GM21367 (cell line): ENCODE measurements at regions not wholly inside any gene's neighbourhood (a gene's known extent, or its start where the extent isn't known, plus 50 kb on each side); places are given as distances from the start of the nearest gene placed in this dataset.
"Not testable (repeated sequence)": the region's sequence is repeated elsewhere in the genome, so short reads cannot be mapped to it uniquely, and the experiment has no call there.

Experiments
- ATAC-seq: cut with Tn5 transposase; IDR thresholded peaks from one replicate; pipeline ENCODE4 v1.9.1; 2021; ENCODE audit not compliant: unreplicated experiment

DNA sequence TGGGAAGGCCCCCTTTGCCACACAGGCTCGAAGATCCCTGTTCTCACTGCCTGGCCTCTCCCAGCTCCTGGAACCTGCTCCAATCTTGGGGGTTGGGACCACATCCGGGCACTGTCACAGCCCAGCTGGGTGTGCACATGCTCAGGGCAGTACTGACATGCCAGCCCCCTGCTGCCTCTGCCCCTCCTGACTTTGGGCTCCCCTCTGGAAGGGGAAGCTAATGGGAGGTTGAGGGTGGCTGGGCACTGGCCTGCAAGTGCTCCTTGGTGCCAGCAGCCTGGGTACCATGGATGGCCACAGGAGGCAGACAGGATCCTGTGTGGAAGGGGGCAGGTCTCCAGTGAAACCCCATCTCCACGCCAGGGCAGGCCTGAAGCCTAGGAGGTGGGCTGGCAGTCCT is 126.1 kb upstream of the NOL4 start:
- no peak for ATAC-seq

DNA sequence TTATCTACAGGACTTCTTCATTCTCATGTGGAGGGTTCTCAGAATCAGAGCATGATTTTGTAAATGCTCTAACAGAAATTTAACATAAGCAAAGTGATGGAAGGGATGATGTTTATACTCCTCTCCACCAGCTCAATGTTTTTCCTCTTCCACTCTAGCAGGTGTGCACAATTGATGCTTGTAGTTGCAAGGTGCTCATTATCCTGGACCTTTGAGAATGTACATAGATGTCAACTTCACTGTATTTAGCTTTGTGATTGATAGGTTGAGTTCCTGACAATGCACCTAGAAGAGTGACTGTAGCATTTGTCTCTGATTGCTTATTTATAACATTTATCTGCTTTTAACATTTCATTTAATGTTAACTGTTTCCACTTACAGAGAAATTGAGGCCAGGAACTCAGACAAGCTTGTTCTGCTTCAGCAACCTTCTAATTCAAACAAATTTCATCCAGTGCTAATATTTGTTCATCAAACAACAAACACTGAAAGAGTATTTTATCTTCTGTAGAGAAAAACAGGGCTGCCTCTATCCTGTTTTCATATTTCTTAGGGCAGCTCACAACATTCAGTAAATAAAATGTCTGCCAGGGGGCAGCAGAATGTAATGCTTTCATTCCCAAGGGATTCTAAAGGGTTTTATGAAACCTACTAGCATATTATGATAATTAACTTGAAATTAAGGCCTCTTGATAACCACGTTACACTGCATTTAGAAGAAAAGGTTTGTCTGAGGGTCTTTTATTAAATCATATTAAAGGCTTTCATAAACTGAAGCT is 127.9 kb upstream of the NOL4 start:
- no peak for ATAC-seq

DNA sequence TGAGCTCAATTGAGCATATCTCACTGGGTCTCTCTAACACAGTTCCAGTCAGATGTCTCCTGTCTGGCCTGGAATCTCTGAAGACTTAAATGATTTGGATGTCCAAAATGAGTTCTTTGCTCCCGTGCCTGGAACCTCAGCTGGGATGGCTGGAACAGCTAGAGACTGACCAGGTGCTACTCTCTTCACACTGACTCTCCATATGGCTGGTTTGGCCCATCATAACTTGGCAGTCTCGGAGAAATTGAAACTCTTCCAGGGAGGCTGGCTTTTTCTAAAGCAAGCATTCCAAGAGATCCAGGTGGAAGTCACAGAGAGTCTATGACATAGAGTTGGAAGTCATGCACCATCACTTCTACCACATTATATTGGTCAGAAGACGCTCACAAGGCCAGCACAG is 129.6 kb upstream of the NOL4 start:
- ATAC-seq: no peak

DNA sequence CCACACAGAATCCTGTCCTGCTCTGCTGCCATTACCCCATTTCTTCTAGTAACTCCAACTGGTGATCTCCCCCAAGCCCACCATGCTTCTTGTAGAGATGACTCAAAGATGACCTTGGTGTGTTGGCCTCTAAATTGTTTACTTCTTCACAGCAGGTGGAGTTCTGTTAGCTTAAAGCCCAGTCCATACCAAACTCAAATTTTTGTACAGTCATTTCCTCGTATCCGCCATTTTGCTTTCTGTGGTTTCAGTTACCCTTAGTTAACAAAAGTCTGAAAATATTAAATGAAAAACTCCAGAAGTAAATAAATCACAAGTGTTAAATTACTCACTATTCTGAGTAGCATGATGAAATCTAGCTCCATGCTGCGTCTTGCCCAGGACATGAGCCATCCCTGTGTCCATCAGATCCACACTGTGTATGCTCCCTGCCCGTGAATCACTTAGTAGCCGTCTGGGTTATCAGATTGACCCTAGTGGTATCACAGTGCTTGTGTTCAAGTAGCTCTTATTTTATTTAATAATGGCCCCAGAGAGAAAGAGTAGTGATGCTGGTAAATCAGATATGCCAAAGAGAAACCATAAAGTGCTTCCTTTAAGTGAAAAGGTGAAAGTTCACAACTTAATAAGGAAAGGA is 133.3 kb upstream of the NOL4 start:
- ATAC-seq: no peak

DNA sequence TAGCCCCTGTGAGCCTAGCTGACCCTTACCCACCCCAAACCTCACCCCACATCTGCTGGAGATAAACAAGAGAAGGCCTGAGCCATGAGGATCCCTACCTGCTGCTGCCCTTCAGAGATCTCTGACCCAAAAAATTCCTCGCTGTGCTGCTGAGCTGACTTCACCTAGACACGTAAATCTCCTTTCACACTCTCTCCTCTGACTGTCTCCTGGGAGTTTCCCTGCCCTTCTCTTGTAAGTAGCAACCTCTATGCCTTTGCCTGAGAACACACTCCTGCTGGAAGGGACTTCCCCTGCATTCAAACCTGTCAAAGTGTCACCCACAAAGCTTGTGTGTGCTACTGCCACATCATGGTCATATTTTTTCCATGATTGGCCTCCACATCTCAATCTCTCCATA is 134.2 kb upstream of the NOL4 start:
- ATAC-seq: peak; percentile 83

DNA sequence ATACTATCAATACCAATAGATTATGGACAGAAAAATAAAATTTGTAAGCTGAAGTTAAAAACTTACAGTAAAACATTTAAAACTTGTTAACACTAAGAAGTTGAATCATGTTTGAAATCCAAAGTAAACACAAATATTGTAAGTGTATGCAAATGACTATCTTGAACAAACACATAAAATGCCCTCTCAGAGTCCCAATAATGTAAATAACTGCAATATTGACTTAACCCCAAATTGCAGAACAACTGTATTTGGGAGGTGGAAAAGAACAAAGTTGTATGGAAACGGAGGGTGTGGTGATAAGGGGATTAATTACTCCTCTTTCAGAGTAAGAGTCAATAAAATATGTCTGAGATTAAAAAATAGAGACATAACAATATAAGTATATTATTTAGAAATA is 140.0 kb upstream of the NOL4 start:
- no peak for ATAC-seq

DNA sequence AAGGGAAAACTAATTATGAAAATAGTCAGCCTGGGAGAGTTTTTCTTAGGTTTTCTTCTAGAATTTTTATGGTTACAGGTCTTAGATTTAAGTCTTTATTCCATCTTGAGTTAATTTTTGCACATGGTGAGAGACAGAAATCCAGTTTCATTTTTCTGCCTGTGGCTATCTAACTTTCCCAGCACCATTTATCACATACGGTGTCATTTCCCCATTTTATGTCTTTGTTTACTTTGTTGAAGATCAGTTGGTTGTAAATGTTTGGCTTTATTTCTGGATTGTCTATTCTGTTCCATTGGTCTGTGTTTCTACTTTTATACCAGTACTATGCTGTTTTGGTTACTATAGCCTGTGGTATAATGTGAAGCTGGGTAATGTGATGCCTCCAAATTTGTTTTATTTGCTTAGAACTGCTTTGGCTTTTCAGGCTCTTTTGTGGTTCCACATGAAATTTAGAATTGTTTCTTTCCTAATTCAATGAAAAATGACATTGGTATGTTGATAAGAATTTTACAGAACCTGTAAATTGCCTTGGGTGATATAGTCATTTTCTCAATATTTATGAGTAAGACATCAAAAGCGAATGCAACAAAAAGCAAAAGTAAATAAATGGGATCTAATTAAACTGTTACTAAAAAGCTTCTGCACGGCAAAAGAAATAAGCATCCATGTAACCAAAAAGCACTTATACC is 146.1 kb upstream of the NOL4 start:
- ATAC-seq: no peak

DNA sequence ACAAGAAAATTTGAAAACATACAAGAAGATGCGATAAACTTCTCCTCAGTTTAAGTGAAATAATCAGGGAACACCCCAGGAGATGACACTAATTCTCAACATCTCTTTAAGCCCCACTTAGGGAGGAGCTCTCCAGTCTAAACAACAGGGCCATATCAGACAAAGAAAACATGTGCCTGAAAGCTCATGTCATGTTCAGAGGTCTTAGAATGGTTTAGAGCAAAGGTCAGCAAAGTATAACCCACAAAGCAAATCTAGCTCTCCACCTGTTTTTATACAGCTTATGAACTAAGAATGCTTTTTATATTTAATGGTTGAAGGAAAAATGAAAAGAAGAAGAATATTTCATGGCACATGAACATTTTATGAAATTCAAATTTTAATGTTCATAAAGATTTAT is 155.6 kb upstream of the NOL4 start:
- ATAC-seq: no peak

DNA sequence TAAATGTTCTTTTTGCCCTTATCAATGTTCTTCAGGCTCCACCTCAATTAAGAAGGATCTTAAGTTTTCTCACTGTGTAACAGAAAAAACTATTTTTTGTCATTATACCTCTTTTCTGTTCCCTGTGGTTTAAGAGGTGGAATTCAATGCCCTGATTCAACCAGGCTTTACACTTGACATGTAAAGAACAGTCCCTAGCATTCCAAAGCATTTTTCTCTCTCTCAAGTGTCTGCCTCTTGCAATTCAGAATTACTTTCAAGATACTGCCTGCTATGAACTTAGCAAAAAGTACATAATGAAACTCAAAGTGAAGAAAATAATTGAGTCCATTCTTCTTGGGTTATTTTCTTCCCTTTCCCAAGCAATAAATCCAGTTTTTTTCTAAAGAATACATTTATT is 160.6 kb upstream of the NOL4 start:
- no peak for ATAC-seq

DNA sequence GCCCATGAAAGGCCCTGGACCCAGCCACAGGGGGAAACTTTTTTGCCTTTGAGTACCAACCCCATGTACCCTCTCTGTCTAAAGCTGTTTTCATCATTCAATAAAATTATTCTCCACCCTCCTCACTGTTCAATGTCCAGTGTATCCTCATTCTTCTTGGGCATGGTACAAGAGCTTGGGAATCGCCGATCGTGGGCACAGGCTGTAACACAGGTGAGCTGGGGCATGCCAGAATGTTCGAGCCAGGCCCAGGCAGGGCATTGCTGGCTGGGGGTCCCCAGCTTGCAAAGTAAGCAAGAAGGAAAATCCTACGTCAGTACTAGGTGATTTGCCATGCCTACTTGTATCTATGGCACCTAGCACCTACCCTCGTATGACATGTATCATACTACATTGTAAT is 162.1 kb upstream of the NOL4 start:
- no peak for ATAC-seq

DNA sequence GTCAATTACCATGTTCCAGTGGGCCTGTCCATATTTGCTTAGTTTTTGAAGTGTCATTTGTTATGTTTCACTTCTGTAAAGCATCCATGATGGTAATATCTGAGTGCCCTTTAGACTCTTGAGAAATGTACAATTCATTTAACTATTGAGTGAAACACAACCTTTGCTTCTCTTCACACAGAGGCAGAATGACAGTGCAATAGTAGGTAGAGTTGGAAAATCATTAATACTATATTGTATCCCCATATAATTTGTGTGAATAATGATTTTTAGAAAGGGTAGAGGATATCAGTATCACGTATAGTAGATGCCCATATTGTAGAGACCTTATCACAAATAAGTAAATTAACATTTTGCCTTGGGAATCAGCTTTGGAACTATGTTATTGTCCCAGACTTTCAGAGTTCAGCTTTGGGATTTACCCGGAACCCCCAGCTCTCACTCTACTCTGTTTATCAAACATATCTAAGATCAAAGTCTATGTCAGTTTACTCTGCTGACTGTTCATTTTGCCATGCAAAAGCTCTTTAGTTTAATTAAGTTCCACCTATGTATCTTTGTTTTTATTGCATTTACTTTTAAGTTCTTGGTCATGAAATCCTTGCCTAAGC is 172.7 kb upstream of the NOL4 start:
- ATAC-seq: no peak

DNA sequence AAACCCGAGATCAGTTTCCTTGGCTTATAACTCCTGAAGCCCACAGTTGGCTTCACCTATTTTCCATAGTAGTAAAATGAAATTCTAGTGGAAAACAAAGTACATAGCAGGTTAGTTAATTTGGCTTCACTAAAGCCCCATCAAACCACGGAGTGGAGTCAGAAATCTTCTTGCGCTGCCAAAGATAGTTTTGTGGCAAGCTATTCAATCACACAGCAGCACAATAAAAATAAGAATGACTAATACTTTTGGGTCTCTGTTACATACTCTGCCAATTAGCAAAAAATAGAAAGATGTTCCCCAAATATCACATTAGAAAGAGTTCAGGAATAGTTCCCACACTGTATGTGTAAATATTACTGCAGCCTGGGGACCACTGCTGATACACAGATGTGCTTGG is 175.2 kb upstream of the NOL4 start:
- ATAC-seq: no peak

DNA sequence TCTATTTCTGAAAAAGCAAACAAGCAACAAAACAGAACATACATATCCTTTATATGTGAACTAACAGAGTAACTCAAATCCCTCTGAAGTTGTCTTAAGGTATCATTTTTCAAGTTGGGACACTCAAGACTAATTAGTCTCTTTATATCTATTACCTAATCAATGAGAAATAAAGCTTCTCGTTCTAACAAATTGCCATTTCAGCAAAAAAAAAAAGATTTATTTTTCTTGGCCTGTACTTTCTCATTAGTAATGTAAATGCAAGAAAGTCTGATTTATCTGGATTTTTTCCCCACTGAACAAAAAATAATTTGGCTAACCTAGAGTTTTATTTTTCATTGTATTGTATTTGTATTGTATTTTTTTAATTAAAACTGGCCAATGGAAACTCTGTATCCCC is 176.1 kb upstream of the NOL4 start:
- no peak for ATAC-seq

DNA sequence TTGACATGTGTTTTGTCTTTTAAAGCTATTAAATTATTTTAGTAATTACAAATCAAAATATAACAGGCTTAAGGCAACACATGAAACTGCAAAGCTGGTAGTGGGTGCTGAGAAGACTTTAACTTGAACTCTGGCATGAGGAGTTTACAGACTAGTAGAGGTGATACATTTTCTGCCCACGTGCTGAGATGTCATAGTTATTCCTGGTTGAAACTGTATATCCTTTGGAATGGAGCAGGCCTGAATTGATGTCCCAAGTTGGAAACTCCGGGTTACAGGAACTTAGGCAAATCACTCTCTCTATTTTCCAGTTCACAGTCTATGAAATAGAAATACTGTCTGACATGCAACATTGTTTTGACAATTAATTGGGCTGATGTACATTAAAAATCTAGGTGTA is 177.1 kb upstream of the NOL4 start:
- no peak for ATAC-seq

DNA sequence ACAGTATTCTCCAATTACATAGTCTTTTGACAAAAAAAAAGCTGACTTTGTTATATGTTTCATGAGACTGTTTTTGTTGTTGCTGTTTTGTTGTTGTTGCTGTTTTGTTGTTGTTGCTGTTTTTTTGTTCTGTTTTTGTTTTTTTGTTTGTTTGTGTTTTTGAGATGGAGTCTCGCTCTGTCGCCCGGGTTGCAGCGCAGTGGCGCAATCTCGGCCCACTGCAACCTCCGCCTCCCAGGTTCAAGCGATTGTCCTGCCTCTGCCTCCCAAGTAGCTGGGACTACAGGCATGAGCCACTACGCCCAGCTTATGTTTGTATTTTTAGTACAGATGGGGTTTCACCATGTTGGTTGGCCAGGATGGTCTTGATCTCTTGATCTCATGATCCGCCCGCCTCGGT is 182.8 kb upstream of the NOL4 start:
- ATAC-seq: not testable (repeated sequence)

DNA sequence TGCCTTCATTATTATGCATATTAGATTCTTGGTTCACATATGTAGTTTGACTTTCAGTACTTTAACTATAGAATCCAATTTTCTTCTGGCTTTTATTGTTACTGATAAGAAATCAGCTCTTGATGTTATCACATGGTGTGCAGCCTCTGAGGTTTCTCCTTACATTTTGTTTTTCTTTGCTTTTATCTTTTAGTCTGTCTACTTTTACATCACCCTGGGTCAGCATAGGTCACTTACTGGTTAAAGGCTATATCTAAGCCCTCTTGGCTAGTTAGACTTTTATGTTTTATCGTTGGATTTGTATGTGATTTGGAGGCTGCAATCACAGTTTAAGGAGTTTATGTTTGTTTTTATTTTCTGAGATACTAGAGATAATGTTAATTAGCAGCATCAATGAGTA is 187.2 kb upstream of the NOL4 start:
- no peak for ATAC-seq

DNA sequence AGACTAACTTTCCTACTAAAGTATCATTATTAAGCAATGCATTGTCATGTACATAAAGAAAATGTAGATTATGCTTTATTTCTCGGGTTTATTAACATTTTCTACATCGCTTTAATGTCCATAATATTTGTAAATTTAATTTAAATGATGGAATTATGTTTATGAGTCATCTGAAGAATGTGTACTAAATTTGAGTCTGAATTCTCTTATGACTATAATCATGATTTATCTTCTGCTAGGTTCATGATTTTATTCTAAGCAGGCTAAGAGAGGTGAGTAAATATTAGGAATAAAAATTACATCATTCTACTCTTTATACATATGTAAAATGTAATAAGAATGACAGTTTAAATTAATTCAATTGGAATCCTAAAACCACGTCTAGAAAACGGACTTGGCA is 206.3 kb upstream of the NOL4 start:
- ATAC-seq: no peak

DNA sequence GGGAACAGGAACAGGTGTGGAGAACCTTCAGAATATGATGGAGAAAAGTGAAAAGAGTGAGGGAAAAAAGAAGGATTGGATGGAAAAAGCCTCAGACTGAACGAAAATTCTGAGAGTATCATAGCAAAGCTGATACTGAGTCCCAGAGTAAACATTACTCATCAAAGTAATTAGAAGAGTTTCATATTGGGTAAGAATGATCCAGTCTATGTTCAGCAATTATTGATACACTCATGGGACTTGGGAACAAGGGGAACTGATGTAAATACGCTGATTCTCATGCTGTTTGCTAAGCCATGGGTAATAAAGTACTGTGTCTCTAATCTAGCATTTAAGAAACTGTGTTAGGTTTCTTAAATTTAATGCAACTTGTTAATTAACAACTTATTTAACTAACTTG is 219.9 kb upstream of the NOL4 start:
- ATAC-seq: no peak

DNA sequence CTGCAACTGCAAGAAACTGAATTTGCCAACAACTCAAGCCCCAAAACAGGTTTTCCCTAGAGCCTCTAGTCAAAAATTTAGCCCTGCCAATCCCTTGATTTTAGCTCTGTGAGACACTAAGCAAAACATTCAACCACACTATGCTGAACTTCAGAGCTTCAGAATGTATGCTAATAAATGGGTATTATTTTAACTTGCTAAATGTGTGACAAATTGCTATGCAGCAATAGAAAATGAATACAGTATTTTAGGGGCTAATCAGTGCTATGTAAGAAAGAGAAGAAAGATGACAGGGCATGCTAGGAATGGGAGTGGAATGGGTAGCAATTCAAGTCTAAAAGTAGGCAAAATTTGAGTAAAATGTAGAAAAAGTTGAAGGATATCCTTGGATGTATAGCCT is 223.9 kb upstream of the NOL4 start:
- no peak for ATAC-seq

DNA sequence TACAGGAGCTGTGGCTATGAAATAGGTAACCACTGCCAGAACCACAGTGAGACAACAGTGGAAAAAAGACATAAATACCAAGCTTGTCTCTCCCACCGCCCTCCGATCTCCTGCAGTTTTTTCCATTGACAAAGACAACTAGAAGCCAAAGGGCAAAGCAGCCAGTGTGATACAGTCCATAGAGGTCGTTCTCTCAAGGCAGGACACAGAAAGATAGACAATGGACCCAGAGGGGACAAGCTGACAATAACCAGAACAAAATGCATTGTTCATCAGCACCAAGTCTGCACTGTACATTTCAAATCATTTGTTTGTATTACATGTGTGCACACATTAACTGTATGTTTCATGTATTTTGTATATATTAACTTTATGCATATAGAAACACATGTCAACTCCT is 233.0 kb upstream of the NOL4 start:
- no peak for ATAC-seq

DNA sequence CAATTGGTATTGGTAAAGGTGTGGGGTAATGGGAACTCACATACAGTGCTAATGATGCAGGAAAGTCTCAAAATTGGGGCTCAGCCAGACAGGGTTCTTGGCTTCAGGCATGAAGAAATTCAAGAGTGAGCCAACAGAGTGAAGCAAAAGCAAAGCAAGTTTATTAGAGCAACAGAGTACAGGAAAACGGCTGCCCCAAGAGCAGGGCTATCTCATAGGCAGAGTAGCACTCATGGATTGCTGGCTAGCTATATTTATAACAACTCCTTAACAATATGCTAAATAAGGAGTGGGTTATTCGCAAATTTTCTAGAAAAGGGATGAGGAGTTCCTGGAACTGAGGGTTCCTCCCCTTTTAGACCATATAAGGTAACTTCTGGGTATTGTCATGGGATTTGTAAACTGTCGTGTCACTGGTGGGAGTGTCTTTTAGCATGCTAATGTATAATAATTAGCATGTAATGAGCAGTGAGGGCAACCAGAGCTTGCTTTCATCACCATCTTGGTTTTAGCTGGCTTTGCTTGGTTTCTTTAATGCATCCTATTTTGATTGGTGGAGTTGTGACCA is 233.8 kb upstream of the NOL4 start:
- ATAC-seq: no peak

DNA sequence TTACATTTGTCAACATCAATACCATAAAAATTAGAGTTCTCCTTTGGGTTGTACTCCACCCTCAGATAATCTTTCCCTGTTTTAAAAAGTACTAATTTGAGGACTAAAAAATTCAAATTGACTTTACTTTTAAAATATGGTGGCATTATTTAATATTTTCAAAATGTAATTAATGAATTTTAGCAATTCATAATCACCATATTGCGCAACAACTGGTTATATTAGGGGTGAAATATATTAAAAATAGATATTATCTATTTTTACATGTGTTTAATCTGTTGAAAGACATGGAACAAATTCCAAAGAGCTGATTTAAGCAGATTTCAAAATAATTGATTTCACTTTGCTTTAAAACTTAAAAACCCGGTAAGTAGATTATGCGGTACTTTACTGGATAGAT is 236.6 kb upstream of the NOL4 start:
- no peak for ATAC-seq
